AG04449 (cell line): ENCODE measurements at regions not wholly inside any gene's neighbourhood (a gene's known extent, or its start where the extent isn't known, plus 50 kb on each side); places are given as distances from the start of the nearest gene placed in this dataset.

Source experiments
- CTCF ChIA-PET: fragments of 350-600 bp; formaldehyde crosslinking; extraction: SDS; loops from one replicate; lab custom pipeline; 2021; ENCODE audit warnings: antibody characterized with exemption; lab: Yijun Ruan, JAX
- POLR2A ChIA-PET: fragments of 400-600, 350-600 bp; formaldehyde crosslinking; extraction: SDS; loops from one replicate; lab custom pipeline; 2020; ENCODE audit warnings: antibody characterized with exemption, inconsistent platforms; lab: Yijun Ruan, JAX
- DNase-seq: peaks from one replicate; pipeline ENCODE4 v3.0.0-alpha.2; 2010; ENCODE audit warnings: low read depth, low spot score
- H3K4me3 ChIP-seq: 2 replicates; pipeline ENCODE4 v1.5.1; 2011; ENCODE audit warnings: low read depth, mild to moderate bottlenecking, control low read depth, low read length
- TF ChIP-seq, protein P1 (sequence below): IDR thresholded peaks from one replicate; pipeline ENCODE4 v1.5.1; 2011; ENCODE audit warnings: mild to moderate bottlenecking, moderate library complexity, low read length, control low read depth, inconsistent platforms; ENCODE audit not compliant: insufficient read depth; ENCODE audit errors: missing control alignments

DNA sequence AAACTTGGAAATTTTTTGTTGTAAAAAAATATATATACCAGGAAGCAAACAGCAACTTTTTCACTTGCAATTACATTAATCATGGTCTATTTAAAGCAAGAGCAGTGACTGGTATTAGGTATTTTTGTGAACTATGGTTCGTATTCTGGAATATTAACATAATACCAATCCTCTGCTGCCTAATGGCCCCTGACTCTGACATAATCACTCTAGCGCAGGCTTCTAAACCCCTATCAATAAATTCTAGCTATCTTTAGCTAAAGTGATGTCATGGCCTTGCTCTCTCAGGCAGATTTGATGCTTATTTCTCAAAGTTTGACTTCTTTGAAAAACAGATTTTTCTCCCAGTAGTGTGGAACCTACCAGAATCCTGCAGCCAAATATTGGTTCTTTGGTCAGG, 808.3 kb downstream of the VGLL3 start:
- CTCF ChIA-PET = no interaction called here

DNA sequence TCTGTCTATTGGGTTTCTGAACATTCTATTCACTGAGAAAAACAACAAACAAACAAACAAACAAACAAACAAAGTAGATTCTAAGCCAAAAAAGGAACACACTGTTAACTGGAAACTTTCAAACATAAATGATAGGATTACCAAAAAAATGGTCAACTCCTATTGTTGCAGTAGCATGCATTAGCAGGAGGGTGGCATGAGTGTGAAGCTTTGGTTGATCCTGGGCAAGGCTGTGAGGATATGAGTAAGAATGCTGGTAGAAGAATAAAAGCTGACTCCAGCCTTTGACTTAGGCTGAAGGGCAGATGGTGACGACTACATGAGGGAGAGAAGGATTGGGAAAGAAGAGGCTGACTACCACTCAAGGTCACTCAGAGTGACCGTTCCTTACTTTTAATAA, 810.3 kb downstream of the VGLL3 start:
- DNase-seq = no peak
- CTCF ChIA-PET = no interaction called here
- TF ChIP-seq, protein P1, sequence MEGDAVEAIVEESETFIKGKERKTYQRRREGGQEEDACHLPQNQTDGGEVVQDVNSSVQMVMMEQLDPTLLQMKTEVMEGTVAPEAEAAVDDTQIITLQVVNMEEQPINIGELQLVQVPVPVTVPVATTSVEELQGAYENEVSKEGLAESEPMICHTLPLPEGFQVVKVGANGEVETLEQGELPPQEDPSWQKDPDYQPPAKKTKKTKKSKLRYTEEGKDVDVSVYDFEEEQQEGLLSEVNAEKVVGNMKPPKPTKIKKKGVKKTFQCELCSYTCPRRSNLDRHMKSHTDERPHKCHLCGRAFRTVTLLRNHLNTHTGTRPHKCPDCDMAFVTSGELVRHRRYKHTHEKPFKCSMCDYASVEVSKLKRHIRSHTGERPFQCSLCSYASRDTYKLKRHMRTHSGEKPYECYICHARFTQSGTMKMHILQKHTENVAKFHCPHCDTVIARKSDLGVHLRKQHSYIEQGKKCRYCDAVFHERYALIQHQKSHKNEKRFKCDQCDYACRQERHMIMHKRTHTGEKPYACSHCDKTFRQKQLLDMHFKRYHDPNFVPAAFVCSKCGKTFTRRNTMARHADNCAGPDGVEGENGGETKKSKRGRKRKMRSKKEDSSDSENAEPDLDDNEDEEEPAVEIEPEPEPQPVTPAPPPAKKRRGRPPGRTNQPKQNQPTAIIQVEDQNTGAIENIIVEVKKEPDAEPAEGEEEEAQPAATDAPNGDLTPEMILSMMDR = no peak
- H3K4me3 ChIP-seq = no peak overlapping the region
- POLR2A ChIA-PET = no interaction called here

More for the DNA sequence above, 808.3 kb downstream of the VGLL3 start:
- DNase-seq = no peak
- POLR2A ChIA-PET = no interaction called here
- no peak overlapping the region for H3K4me3 ChIP-seq
- TF ChIP-seq, protein P1 = no peak

DNA sequence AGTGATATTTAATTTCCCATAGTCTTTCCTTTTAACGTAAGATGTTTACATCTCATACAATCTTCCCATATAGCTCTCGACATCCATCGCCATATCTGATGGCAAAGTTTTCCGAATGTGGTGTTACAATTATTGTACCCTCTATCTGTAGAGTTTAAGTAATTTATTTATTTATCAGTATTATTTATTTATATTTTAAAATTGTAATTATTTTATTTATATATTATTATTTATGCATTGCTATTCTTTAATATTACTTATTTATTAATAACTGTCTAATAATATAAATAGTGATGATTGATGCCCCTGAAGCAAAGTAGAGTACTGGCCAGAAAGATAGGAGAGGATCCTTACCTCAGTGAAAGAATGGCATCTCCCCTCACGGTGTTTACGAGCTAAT, 812.9 kb downstream of the VGLL3 start:
- ChIA-PET CTCF (no interaction called here), POLR2A (no interaction called here)
- no peak for DNase-seq
- TF ChIP-seq, protein P1 = no peak
- H3K4me3 ChIP-seq = no peak overlapping the region

DNA sequence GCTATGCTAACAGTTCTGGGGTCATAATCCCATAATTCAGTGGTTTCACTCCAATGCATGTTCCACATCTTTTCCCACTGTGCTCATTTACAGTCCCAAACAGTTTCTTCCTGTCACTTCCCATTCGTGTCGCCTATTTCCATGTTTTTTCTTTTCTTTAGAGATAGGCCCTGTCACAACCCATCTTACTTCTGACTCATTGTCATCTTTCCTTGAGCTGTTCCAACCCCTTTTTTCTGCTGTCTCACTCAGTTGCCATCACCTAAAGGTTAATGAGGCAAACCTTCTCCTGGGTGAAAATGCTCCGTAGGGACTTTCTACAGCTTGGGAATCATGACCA, 814.5 kb downstream of the VGLL3 start:
- no peak overlapping the region for H3K4me3 ChIP-seq
- TF ChIP-seq, protein P1 = no peak
- DNase-seq = no peak
- CTCF ChIA-PET = no interaction called here
- POLR2A ChIA-PET = no interaction called here

DNA sequence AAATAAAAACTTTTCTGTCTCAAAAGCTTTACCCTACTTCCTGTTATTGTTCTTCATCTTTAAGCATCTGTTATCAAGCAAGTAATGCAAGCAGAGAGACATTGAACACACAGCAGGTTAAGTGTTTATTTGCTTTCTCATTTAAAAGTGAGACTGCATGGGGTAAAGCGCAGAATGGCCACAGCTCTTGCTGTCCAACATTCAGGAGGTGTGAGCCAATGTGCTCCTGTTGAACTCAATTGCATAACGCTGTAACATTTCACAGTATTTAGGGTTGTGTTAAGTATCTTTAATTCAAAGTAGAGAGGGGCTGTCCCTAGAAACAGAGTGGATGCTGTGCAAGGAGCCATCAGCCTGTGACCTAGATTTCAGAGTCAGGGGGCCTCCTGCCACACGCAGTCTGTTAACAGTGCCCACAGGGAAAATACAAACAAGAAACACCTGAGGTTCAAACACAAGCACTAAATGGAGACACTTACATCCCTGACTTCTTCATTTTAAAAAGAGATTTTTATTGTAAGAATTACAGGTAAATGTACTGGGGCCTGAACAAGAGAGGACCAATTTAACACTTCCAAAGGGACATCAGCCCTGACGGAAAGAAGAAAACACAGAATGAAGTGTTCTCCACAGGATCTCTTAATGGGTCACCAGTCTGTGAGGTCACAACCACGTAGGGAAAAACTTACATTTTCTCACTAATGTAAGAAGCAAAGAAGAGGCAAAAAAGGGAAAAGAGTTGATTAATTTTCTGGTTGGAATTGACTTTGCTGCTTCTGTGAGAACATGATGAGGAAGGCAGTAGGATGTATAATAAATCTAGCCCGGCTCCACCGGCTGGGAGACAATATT, 815.1 kb downstream of the VGLL3 start:
- no peak for DNase-seq
- ChIA-PET POLR2A (no interaction called here), CTCF (no interaction called here)
- TF ChIP-seq, protein P1 = no peak
- H3K4me3 ChIP-seq = no peak overlapping the region

DNA sequence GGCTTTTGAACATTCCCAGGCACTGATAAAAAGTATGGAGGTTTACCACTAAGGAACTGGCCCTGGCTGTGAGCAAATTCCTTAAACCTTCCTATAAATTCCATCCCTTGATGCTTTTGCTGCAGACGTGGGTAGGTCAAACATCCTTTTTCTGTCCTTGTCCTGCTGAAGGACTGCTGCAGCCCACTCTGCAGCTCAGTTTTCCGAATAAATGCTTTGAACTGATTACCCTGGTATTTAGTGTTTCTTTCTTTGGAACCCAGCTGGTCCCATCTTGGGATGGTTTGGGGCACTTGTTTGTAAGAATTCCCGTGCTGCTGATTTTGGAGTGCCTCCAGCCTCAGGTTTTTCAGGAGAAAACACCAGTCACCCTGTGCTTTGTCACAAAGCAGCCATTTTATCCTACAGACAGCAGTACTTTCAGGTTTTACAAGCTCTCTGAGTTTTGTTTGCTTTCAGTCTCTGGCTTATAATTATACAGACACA, 815.9 kb downstream of the VGLL3 start:
- no peak for DNase-seq
- no peak overlapping the region for H3K4me3 ChIP-seq
- TF ChIP-seq, protein P1 = no peak
- ChIA-PET POLR2A (no interaction called here), CTCF (no interaction called here)
